ENCODE measurements at regions not wholly inside any gene's neighbourhood (a gene's known extent, or its start where the extent isn't known, plus 50 kb on each side); places are given as distances from the start of the nearest gene placed in this dataset.
"Not testable (repeated sequence)": the region's sequence is repeated elsewhere in the genome, so short reads cannot be mapped to it uniquely, and the experiment has no call there.

- DNase-seq (ENCODE audit: low read depth): not testable (repeated sequence)
Measured at GRCh38 chr7:68082961-68083657, 1086.5 kb downstream of the TYW1 start.

- DNase-seq (ENCODE audit: low read depth): no peak
Measured at GRCh38 chr7:68087401-68087800, 1090.8 kb downstream of the TYW1 start.

- no peak for DNase-seq (ENCODE audit: low read depth)
Measured at GRCh38 chr7:68088879-68089278, 1092.2 kb downstream of the TYW1 start.

- not testable (repeated sequence) for DNase-seq (ENCODE audit: low read depth)
Measured at GRCh38 chr7:68090256-68090655, 1093.6 kb downstream of the TYW1 start.

- DNase-seq (ENCODE audit: low read depth): no peak
Measured at GRCh38 chr7:68103319-68103718, 1106.7 kb downstream of the TYW1 start.

GRCh38 chr7:68107261-68107660 lies 1110.6 kb downstream of the TYW1 start:
- DNase-seq (ENCODE audit: low read depth): no peak

GRCh38 chr7:68107968-68108367 lies 1111.3 kb downstream of the TYW1 start:
- no peak for DNase-seq (ENCODE audit: low read depth)

- no peak for DNase-seq (ENCODE audit: low read depth)
Measured at GRCh38 chr7:68109299-68109698, 1112.7 kb downstream of the TYW1 start.

GRCh38 chr7:68119411-68119810 lies 1122.8 kb downstream of the TYW1 start:
- no peak for DNase-seq (ENCODE audit: low read depth)

GRCh38 chr7:68121056-68121455 lies 1124.4 kb downstream of the TYW1 start:
- no peak for DNase-seq (ENCODE audit: low read depth)

- no peak for DNase-seq (ENCODE audit: low read depth)
Measured at GRCh38 chr7:68121655-68122054, 1125.0 kb downstream of the TYW1 start.

GRCh38 chr7:68122801-68123200 lies 1126.2 kb downstream of the TYW1 start:
- DNase-seq (ENCODE audit: low read depth): no peak

- no peak for DNase-seq (ENCODE audit: low read depth)
Measured at GRCh38 chr7:68125168-68125567, 1128.5 kb downstream of the TYW1 start.

GRCh38 chr7:68133045-68133444 lies 1136.4 kb downstream of the TYW1 start:
- DNase-seq (ENCODE audit: low read depth): no peak

GRCh38 chr7:68143345-68143744 lies 1146.7 kb downstream of the TYW1 start:
- no peak for DNase-seq (ENCODE audit: low read depth)

- DNase-seq (ENCODE audit: low read depth): no peak
Measured at GRCh38 chr7:68146983-68147382, 1150.3 kb downstream of the TYW1 start.

- no peak for DNase-seq (ENCODE audit: low read depth)
Measured at GRCh38 chr7:68147614-68148238, 1151.1 kb downstream of the TYW1 start.

GRCh38 chr7:68148440-68148839 lies 1151.8 kb downstream of the TYW1 start:
- DNase-seq (ENCODE audit: low read depth): no peak

GRCh38 chr7:68152205-68152604 lies 1155.6 kb downstream of the TYW1 start:
- DNase-seq (ENCODE audit: low read depth): no peak

GRCh38 chr7:68155676-68156075 lies 1159.0 kb downstream of the TYW1 start:
- DNase-seq (ENCODE audit: low read depth): no peak

- no peak for DNase-seq (ENCODE audit: low read depth)
Measured at GRCh38 chr7:68158686-68159295, 1162.2 kb downstream of the TYW1 start.

GRCh38 chr7:68162712-68163111 lies 1166.1 kb downstream of the TYW1 start:
- DNase-seq (ENCODE audit: low read depth): no peak

GRCh38 chr7:68166525-68166924 lies 1169.9 kb downstream of the TYW1 start:
- DNase-seq (ENCODE audit: low read depth): no peak

- DNase-seq (ENCODE audit: low read depth): no peak
Measured at GRCh38 chr7:68173513-68173912, 1176.9 kb downstream of the TYW1 start.
